AG09319 (cell line): ENCODE measurements at regions not wholly inside any gene's neighbourhood (a gene's known extent, or its start where the extent isn't known, plus 50 kb on each side); places are given as distances from the start of the nearest gene placed in this dataset.

Source experiments
- DNase-seq: peaks from one replicate; pipeline ENCODE4 v3.0.0-alpha.2; 2010; ENCODE audit warnings: low read depth; ENCODE audit errors: extremely low read depth
- TF ChIP-seq, protein P1 (sequence below): IDR thresholded peaks from 2 replicates; pipeline ENCODE4 v1.5.1; 2011; ENCODE audit warnings: low read depth, mild to moderate bottlenecking, inconsistent platforms, low read length, moderate library complexity

DNA sequence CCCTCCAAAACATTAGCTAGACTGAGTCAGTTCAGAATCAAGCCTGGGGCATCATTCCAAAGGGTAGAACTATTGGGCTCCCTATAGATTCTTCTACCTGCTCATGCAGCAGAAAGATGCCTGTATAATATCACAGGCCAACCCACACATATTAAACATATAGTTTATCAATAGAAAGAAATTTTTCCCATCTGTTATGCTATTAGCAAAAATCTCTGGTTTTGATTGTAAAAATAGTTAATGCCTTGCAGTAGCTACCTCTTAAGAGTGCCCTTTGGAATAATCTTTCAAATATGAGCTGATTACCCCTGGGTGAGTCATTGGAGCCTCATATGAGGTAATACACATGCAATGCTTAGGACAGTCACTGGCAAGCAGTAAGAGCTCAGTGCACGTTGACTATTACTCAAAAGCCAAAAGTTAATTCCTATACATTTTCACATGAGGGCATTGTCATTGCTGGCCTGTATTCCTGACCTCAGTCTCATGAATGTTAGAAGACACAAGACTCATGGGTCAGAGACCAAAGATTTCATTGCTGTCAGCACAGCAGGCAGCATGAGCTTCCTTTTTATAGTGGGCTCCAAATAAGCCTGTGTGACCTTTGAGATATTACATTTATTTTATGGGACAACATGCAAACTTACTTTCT lies 180.0 kb downstream of the FGFR2 start:
- TF ChIP-seq, protein P1, sequence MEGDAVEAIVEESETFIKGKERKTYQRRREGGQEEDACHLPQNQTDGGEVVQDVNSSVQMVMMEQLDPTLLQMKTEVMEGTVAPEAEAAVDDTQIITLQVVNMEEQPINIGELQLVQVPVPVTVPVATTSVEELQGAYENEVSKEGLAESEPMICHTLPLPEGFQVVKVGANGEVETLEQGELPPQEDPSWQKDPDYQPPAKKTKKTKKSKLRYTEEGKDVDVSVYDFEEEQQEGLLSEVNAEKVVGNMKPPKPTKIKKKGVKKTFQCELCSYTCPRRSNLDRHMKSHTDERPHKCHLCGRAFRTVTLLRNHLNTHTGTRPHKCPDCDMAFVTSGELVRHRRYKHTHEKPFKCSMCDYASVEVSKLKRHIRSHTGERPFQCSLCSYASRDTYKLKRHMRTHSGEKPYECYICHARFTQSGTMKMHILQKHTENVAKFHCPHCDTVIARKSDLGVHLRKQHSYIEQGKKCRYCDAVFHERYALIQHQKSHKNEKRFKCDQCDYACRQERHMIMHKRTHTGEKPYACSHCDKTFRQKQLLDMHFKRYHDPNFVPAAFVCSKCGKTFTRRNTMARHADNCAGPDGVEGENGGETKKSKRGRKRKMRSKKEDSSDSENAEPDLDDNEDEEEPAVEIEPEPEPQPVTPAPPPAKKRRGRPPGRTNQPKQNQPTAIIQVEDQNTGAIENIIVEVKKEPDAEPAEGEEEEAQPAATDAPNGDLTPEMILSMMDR, result no peak
- no peak for DNase-seq

DNA sequence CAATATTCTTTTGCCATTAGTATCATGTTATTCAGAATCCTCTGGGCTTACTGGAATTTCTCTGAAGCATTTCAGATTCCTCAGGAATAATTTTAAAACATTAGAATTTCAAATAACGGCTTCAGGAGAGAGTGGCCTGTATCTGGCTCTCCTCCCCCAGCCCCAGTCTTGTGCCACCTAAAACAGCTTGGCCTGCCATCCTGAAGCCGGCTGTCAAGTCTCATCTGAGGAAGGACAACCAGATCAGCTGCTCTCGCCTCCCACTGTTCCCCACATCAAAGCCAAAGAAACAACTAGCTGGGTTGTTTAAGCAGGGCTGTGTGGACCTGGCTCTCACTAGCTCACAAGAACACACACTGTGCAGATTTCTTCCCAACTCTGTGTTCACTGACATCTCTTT lies 178.2 kb downstream of the FGFR2 start:
- TF ChIP-seq, protein P1, result no peak
- no peak for DNase-seq

DNA sequence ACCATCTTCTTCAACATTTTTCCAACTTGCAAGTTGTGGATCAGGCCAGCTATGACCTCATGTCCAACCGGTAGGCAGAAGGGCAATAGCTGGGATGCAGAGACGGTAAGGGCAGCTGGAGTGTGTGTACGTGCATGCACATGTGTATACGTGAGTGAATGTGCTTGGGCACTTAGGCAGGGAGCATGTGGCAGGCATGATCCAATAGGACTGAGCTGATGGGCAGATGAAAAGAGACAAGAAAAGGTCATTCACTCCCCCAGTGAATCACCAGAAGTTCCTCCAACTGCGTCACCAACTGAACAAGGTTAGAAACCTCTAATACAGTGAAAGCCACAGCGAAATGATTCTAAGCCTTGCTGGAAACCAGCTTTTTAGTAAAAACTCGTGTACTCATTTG lies 176.1 kb downstream of the FGFR2 start:
- TF ChIP-seq, protein P1, result no peak
- DNase-seq, result no peak

GRCh38 chr10:121425623-121426022 lies 172.6 kb downstream of the FGFR2 start:
- no peak for DNase-seq
- TF ChIP-seq, protein P1, result no peak

DNA sequence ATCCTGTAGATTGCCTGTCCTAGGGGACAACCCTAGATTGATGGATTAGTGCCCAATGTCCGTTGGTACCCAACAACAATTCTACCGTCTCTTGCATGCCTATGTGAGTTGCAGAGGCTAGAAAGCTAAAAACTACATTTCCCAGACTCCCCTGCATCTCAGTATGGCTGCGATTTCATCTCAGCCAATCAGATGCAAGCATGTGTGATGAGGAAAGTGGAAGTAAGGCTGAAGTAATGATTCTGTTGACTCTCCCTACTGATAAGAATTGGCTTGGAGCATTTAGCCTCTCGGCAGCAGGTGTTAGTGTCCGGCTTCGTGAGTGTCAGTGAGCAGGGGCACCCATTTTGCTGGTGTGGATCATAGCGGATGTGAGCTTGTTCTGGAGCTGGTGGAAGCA lies 171.9 kb downstream of the FGFR2 start:
- TF ChIP-seq, protein P1, result no peak
- DNase-seq, result no peak
